ENCODE measurements at regions not wholly inside any gene's neighbourhood (a gene's known extent, or its start where the extent isn't known, plus 50 kb on each side); places are given as distances from the start of the nearest gene placed in this dataset.

DNA sequence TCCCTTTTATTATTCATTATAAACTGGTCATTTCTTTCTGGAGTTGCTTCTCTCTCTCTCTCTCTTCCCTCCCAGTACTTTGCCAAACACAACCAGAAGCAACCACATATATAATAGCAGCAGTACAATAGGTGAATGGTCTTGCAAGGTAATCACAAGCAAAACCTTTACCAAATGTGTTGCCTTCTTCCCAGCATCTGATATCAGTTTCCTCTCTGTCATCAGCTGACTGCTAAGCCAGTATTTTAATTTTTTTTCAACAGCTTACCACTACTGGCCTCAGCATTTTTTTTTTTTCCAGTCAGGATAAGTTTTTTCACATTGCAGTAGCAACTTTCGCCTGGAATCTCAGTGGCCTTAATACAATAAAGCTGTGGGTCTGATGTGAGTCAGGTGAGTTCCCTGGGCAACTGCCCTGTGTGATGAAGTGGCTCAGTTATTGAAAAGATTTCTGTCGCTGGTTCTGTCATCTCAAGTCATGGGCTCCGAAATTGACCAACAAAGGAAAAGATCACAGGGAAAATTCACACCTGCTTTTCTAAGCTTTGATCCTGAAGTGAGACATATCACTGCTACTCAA lies 282.5 kb upstream of the AMIGO2 start:
- TF ChIP-seq, protein P1, sequence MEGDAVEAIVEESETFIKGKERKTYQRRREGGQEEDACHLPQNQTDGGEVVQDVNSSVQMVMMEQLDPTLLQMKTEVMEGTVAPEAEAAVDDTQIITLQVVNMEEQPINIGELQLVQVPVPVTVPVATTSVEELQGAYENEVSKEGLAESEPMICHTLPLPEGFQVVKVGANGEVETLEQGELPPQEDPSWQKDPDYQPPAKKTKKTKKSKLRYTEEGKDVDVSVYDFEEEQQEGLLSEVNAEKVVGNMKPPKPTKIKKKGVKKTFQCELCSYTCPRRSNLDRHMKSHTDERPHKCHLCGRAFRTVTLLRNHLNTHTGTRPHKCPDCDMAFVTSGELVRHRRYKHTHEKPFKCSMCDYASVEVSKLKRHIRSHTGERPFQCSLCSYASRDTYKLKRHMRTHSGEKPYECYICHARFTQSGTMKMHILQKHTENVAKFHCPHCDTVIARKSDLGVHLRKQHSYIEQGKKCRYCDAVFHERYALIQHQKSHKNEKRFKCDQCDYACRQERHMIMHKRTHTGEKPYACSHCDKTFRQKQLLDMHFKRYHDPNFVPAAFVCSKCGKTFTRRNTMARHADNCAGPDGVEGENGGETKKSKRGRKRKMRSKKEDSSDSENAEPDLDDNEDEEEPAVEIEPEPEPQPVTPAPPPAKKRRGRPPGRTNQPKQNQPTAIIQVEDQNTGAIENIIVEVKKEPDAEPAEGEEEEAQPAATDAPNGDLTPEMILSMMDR (IDR thresholded peaks at IDR 0.05) = no peak
- no peak for TF ChIP-seq POLR2A (IDR thresholded peaks at IDR 0.05)
